NB4 (cell line): ENCODE measurements at regions not wholly inside any gene's neighbourhood (a gene's known extent, or its start where the extent isn't known, plus 50 kb on each side); places are given as distances from the start of the nearest gene placed in this dataset.

Experiments
- POLR2A ChIP-seq: IDR thresholded peaks from 2 replicates; pipeline ENCODE4 v1.6.1; 2011; ENCODE audit warnings: mild to moderate bottlenecking; ENCODE audit not compliant: insufficient read length; ENCODE audit errors: extremely low read depth
- TF ChIP-seq, protein P1 (sequence below): IDR thresholded peaks from one replicate; pipeline ENCODE4 v1.5.1; 2012; ENCODE audit warnings: low read depth, low read length
- TF ChIP-seq, protein P2 (sequence below): IDR thresholded peaks from 2 replicates; pipeline ENCODE4 v1.6.1; 2011; ENCODE audit warnings: low read depth, low read length

DNA sequence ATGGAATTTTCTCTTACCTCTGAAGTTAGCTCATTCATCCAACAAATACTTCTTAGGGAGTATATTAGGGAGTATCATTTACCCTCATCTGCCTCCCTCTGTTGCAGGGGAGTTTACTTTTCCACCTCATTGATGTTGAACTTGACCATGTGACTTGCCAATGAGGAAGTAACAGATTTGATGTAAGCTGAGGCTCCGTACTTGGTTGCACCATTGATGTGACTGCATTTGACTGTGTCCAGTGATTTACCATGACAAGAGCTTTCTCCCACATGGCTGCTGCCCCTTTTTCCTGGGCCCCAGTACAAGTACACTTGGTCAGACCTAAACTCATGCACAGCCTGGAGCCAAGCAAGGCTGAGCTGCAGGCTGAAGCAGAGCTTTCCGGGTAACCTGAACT lies 81.6 kb upstream of the HS3ST2 start:
- TF ChIP-seq, protein P1, sequence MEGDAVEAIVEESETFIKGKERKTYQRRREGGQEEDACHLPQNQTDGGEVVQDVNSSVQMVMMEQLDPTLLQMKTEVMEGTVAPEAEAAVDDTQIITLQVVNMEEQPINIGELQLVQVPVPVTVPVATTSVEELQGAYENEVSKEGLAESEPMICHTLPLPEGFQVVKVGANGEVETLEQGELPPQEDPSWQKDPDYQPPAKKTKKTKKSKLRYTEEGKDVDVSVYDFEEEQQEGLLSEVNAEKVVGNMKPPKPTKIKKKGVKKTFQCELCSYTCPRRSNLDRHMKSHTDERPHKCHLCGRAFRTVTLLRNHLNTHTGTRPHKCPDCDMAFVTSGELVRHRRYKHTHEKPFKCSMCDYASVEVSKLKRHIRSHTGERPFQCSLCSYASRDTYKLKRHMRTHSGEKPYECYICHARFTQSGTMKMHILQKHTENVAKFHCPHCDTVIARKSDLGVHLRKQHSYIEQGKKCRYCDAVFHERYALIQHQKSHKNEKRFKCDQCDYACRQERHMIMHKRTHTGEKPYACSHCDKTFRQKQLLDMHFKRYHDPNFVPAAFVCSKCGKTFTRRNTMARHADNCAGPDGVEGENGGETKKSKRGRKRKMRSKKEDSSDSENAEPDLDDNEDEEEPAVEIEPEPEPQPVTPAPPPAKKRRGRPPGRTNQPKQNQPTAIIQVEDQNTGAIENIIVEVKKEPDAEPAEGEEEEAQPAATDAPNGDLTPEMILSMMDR: no peak
- TF ChIP-seq POLR2A: no peak
- TF ChIP-seq, protein P2, sequence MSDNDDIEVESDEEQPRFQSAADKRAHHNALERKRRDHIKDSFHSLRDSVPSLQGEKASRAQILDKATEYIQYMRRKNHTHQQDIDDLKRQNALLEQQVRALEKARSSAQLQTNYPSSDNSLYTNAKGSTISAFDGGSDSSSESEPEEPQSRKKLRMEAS: no peak
